Parathyroid adenoma (tissue), 2 donors: ENCODE measurements at regions not wholly inside any gene's neighbourhood (a gene's known extent, or its start where the extent isn't known, plus 50 kb on each side); places are given as distances from the start of the nearest gene placed in this dataset.

ENCODE experiments used
- H2AFZ ChIP-seq: fragments of 300-600 bp; sonication (generic); one replicate; pipeline ENCODE4 v1.7.0; 2017; ENCODE audit warnings: antibody characterized with exemption, mild to moderate bottlenecking
- H3K27ac ChIP-seq: fragments of 300-600 bp; sonication (generic); one replicate; pipeline ENCODE4 v1.7.0; 2017
- H3K27me3 ChIP-seq: fragments of 300-600 bp; sonication (generic); one replicate; pipeline ENCODE4 v1.7.0; 2017; ENCODE audit warnings: low read length; ENCODE audit not compliant: control insufficient read depth, insufficient read depth
- H3K36me3 ChIP-seq: fragments of 300-600 bp; sonication (generic); one replicate; pipeline ENCODE4 v1.7.0; 2017; ENCODE audit warnings: low read length; ENCODE audit not compliant: control insufficient read depth, insufficient read depth
- H3K4me1 ChIP-seq: fragments of 300-600 bp; sonication (generic); one replicate; pipeline ENCODE4 v1.7.0; 2017; ENCODE audit warnings: control low read depth
- H3K4me2 ChIP-seq: fragments of 300-600 bp; sonication (generic); one replicate; pipeline ENCODE4 v1.7.0; 2017; ENCODE audit warnings: low read length
- H3K4me3 ChIP-seq: fragments of 300-600 bp; sonication (generic); one replicate; pipeline ENCODE4 v1.7.0; 2017; ENCODE audit warnings: low read depth, low read length
- H3K79me2 ChIP-seq: fragments of 300-600 bp; sonication (generic); one replicate; pipeline ENCODE4 v1.7.0; 2017; ENCODE audit warnings: control low read depth
- H3K9ac ChIP-seq: fragments of 300-600 bp; sonication (generic); one replicate; pipeline ENCODE4 v1.7.0; 2017; ENCODE audit warnings: mild to moderate bottlenecking
- H3K9me3 ChIP-seq: fragments of 300-600 bp; sonication (generic); one replicate; pipeline ENCODE4 v1.7.0; 2017; ENCODE audit warnings: low read length; ENCODE audit not compliant: control insufficient read depth
- TF ChIP-seq, protein P1 (sequence below): fragments of 300-600 bp; sonication (generic); IDR thresholded peaks from one replicate; pipeline ENCODE4 v1.7.0; 2017; ENCODE audit warnings: antibody characterized with exemption, mild to moderate bottlenecking
- donor health status: primary hyperparathyroidism.

DNA sequence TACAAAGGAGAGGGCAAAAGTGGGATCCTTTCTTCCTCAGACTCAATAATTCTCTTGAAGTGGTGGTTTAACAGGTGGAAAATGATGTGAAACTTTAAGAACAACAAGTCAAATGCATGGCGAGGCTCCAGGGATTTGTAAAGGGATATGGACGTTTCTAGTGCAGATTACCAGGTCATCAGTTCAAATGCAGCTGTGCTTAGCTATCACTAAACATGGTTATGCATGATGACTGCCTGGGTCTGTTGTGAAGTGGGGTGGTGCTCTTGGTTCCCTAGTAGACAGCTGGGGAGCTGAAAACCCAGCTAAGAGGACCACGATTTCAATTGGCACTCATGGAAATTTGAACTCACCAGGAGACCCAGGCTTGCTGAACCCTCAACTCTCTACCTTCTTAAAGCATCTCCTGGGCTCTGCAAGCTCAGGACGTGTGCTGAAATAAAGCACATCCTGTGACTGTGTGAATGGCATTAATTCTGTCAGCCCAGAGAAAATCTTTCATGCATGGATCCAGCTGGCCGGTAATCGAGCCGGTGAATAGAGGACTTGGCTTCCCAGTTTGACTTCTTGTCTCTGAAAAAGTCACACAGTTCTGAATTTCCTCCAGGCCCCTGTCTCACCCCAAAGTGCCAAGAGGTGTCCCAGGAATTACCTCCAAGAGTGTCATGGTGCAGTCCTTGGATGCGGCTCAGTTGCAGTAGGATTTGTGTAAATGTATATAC is 146.1 kb downstream of the MTX2 start:
- no peaks in the 10 kb centered on the region for H3K79me2 ChIP-seq
- H2AFZ ChIP-seq: no peak overlapping the region
- no peak overlapping the region for H3K27ac ChIP-seq
- H3K9ac ChIP-seq: no peak overlapping the region
- H3K4me1 ChIP-seq: no peaks in the 10 kb centered on the region
- H3K4me3 ChIP-seq: no peak overlapping the region
- H3K4me2 ChIP-seq: no peak overlapping the region
- H3K9me3 ChIP-seq: no peaks in the 10 kb centered on the region
- TF ChIP-seq, protein P1, sequence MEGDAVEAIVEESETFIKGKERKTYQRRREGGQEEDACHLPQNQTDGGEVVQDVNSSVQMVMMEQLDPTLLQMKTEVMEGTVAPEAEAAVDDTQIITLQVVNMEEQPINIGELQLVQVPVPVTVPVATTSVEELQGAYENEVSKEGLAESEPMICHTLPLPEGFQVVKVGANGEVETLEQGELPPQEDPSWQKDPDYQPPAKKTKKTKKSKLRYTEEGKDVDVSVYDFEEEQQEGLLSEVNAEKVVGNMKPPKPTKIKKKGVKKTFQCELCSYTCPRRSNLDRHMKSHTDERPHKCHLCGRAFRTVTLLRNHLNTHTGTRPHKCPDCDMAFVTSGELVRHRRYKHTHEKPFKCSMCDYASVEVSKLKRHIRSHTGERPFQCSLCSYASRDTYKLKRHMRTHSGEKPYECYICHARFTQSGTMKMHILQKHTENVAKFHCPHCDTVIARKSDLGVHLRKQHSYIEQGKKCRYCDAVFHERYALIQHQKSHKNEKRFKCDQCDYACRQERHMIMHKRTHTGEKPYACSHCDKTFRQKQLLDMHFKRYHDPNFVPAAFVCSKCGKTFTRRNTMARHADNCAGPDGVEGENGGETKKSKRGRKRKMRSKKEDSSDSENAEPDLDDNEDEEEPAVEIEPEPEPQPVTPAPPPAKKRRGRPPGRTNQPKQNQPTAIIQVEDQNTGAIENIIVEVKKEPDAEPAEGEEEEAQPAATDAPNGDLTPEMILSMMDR: no peak
- H3K36me3 ChIP-seq: no peaks in the 10 kb centered on the region
- no peaks in the 10 kb centered on the region for H3K27me3 ChIP-seq

DNA sequence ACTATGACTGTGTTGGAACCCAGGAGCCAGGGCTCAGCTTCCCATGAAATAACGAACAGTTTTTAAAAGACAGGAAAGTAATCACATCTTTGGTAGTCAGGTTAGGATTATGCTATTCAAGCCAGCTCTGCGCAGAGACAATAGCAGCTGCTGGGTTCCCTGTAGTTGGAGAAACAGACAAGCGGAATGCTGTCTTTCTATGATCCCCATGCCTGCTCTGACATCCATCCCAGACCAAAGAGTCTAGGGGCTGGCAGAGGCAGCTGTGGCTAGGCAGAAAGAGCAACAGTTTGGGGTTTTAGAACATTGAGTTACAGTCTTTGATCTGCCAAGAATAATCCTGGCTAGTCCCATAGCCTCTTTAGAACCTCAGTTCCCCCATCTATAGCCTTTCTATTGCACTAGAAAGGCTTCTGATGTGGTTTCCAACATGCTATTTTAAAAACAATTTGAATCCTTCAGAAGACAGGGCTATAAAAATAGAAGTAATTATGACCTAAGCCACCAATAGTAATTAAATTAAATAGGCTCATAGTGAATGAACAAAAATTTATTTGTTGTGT is 146.8 kb downstream of the MTX2 start:
- Histone ChIP-seq H3K4me2 (no peak overlapping the region), H3K9me3 (no peaks in the 10 kb centered on the region), H3K27ac (no peak overlapping the region), H3K4me3 (no peak overlapping the region), H3K4me1 (no peaks in the 10 kb centered on the region), H3K36me3 (no peaks in the 10 kb centered on the region), H3K79me2 (no peaks in the 10 kb centered on the region), H2AFZ (no peak overlapping the region), H3K27me3 (no peaks in the 10 kb centered on the region), H3K9ac (no peak overlapping the region)
- TF ChIP-seq, protein P1: no peak

DNA sequence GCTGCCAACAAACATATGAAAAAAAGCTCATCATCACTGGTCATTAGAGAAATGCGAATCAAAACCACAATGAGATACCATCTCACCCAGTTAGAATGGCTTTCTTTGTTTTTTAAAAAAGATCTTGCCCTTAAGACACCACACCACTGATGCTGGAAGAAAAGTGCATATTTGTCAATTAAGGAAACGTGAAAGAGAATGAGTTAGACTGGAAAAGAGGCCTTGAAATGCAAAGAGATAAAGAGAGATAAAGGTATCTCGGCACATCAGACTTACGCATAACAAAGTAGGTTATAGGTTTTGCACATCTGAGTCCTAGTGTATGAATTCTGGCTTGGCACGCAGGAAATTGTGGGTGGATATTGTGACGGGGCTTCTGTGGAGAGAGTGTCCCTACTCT is 149.5 kb downstream of the MTX2 start:
- Histone ChIP-seq H3K27ac (no peak overlapping the region), H3K79me2 (no peaks in the 10 kb centered on the region), H3K4me2 (no peak overlapping the region), H3K9me3 (no peaks in the 10 kb centered on the region), H3K27me3 (no peaks in the 10 kb centered on the region), H3K4me1 (no peaks in the 10 kb centered on the region), H2AFZ (no peak overlapping the region), H3K36me3 (no peaks in the 10 kb centered on the region), H3K4me3 (no peak overlapping the region), H3K9ac (no peak overlapping the region)
- TF ChIP-seq, protein P1: no peak

DNA sequence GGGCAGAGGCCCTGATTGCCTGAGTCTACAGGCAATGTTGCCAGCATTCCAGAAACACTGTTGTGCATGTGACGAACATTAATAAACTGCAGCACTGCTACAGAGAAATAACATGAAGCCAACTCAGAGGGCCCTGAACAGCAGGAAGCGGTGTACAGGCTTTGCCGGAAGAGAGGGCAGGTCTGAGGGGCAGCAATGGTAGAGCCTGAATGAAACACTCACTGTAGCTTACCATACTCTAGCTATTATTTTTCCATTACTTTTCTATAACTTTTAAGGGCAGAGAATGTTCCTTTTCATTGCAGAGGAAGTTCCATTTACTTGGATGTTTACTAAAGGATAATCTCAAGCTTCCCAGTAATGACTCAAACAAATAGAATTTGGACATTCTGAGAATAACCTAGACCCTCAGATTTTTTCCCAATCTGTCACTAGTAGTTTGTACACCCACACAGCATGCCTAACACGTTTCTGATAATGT is 150.4 kb downstream of the MTX2 start:
- H3K36me3 ChIP-seq: no peaks in the 10 kb centered on the region
- no peaks in the 10 kb centered on the region for H3K79me2 ChIP-seq
- H3K27me3 ChIP-seq: no peaks in the 10 kb centered on the region
- no peak overlapping the region for H3K4me2 ChIP-seq
- no peak overlapping the region for H3K9ac ChIP-seq
- TF ChIP-seq, protein P1: no peak
- H3K27ac ChIP-seq: no peak overlapping the region
- no peak overlapping the region for H2AFZ ChIP-seq
- no peak overlapping the region for H3K4me3 ChIP-seq
- H3K4me1 ChIP-seq: no peaks in the 10 kb centered on the region
- H3K9me3 ChIP-seq: no peaks in the 10 kb centered on the region
